ENCODE measurements at regions not wholly inside any gene's neighbourhood (a gene's known extent, or its start where the extent isn't known, plus 50 kb on each side); places are given as distances from the start of the nearest gene placed in this dataset.

DNA sequence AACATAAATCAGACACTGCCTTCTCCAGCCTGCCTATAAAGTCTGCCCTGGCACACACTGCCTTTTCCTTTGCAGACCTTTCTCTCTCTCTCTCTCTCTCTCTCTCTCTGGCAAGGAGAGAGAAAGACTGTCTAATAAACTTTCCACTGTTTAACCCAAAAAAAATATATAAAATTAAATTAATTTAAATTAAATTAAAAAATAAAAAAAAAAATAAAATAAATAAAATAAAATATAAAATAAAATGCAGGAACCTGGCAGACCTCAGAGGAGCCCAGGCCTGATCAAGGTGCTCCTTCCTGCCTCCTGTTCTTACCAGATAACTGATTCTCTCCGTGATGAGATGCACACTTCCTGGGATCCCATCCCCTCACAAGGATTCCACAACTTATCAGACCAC lies 103.9 kb upstream of the VASH1 start:
- no peak for DNase-seq (ENCODE audit: low read depth in 1 of 2, low spot score in 1 of 2)
- no peak overlapping the region for H3K27ac ChIP-seq
- no peaks in the 10 kb centered on the region for H3K9me3 ChIP-seq (ENCODE audit: low read depth)
- no peaks in the 10 kb centered on the region for H3K4me1 ChIP-seq (ENCODE audit: low read depth)
- H3K4me3 ChIP-seq, result no peak overlapping the region
- H3K27me3 ChIP-seq, result no peaks in the 10 kb centered on the region
- TF ChIP-seq, protein P1, sequence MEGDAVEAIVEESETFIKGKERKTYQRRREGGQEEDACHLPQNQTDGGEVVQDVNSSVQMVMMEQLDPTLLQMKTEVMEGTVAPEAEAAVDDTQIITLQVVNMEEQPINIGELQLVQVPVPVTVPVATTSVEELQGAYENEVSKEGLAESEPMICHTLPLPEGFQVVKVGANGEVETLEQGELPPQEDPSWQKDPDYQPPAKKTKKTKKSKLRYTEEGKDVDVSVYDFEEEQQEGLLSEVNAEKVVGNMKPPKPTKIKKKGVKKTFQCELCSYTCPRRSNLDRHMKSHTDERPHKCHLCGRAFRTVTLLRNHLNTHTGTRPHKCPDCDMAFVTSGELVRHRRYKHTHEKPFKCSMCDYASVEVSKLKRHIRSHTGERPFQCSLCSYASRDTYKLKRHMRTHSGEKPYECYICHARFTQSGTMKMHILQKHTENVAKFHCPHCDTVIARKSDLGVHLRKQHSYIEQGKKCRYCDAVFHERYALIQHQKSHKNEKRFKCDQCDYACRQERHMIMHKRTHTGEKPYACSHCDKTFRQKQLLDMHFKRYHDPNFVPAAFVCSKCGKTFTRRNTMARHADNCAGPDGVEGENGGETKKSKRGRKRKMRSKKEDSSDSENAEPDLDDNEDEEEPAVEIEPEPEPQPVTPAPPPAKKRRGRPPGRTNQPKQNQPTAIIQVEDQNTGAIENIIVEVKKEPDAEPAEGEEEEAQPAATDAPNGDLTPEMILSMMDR (IDR thresholded peaks at IDR 0.05; ENCODE audit: low read depth, low read length), result no peak
- no peaks in the 10 kb centered on the region for H3K36me3 ChIP-seq

DNA sequence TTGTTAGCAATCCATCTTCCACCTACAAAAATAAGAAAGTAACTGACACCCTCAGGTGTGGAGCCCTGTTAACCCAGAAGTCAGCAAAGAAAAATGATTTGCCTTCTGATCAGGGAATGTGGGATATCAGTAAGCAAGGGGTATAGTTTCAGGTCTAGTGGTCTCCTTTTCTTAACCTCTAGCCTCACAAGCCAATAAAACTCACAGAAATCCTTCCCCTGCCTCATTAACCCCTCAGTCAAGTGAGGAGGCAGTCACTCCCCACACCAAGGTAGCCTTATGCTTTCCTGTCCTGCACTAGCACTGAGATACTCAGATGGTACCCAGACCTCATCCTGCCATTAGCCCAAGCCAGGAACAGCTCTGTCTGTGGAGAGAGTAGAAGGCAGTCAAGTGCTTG lies 103.4 kb upstream of the VASH1 start:
- H3K4me1 ChIP-seq (ENCODE audit: low read depth), result no peaks in the 10 kb centered on the region
- TF ChIP-seq, protein P1 (IDR thresholded peaks at IDR 0.05; ENCODE audit: low read depth, low read length), result no peak
- DNase-seq (ENCODE audit: low read depth in 1 of 2, low spot score in 1 of 2), result no peak
- no peak overlapping the region for H3K27ac ChIP-seq
- H3K9me3 ChIP-seq (ENCODE audit: low read depth), result no peaks in the 10 kb centered on the region
- no peaks in the 10 kb centered on the region for H3K36me3 ChIP-seq
- H3K4me3 ChIP-seq, result no peak overlapping the region
- H3K27me3 ChIP-seq, result no peaks in the 10 kb centered on the region

GRCh38 chr14:76662580-76662979 lies 98.7 kb upstream of the VASH1 start:
- Histone ChIP-seq H3K4me1 (ENCODE audit: low read depth) (no peaks in the 10 kb centered on the region), H3K27ac (no peak overlapping the region), H3K4me3 (no peak overlapping the region), H3K36me3 (no peaks in the 10 kb centered on the region), H3K9me3 (ENCODE audit: low read depth) (no peaks in the 10 kb centered on the region), H3K27me3 (no peaks in the 10 kb centered on the region)
- TF ChIP-seq, protein P1 (IDR thresholded peaks at IDR 0.05; ENCODE audit: low read depth, low read length), result no peak
- no peak for DNase-seq (ENCODE audit: low read depth in 1 of 2, low spot score in 1 of 2)

- Histone ChIP-seq H3K36me3 (no peaks in the 10 kb centered on the region), H3K4me1 (ENCODE audit: low read depth) (no peaks in the 10 kb centered on the region), H3K4me3 (no peak overlapping the region), H3K27me3 (no peaks in the 10 kb centered on the region), H3K27ac (no peak overlapping the region), H3K9me3 (ENCODE audit: low read depth) (no peaks in the 10 kb centered on the region)
- TF ChIP-seq, protein P1 (IDR thresholded peaks at IDR 0.05; ENCODE audit: low read depth, low read length), result no peak
- no peak for DNase-seq (ENCODE audit: low read depth in 1 of 2, low spot score in 1 of 2)
These were observed 96.5 kb upstream of the VASH1 start for GRCh38 chr14:76664790-76665189.

DNA sequence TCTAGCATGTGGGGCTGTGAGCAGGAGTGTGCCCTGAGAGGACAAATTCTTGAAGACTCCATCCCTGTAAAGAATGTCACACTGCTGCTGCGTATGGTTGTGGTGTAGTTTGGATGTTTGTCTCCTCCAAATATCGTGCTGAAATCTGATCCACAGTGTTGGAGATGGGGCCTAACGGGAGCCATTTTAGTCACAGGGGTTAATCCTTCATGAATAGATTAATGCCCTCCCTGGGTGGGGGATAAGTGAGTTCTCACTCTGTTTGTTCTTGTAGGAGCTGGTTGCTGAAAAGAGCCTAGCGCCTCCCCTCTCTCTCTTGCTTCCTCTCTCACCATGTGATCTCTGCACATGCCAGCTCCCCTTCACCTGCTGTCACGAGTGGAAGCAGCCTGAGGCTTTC lies 94.5 kb upstream of the VASH1 start:
- H3K4me1 ChIP-seq (ENCODE audit: low read depth), result no peaks in the 10 kb centered on the region
- no peaks in the 10 kb centered on the region for H3K36me3 ChIP-seq
- no peak for DNase-seq (ENCODE audit: low read depth in 1 of 2, low spot score in 1 of 2)
- no peaks in the 10 kb centered on the region for H3K27me3 ChIP-seq
- no peaks in the 10 kb centered on the region for H3K9me3 ChIP-seq (ENCODE audit: low read depth)
- TF ChIP-seq, protein P1 (IDR thresholded peaks at IDR 0.05; ENCODE audit: low read depth, low read length), result no peak
- H3K4me3 ChIP-seq, result no peak overlapping the region
- no peak overlapping the region for H3K27ac ChIP-seq

DNA sequence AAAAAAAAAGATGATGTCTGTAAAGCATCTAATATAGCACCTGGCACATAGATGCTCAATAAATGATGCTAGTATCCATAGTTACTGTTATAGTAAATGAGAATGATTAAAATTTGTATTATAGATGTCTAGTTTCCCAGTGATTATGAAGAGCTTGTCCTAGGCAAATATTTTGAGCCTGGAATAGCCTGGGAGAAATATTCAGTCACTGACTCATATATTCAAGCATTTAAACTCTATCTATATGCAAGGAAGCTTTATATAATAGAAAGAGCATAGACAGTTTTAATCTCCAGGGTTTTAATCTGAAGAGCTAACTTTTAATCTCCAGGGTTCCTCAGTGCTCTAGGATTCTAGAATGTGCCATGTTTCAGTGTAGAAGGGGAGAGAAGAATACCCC lies 91.5 kb upstream of the VASH1 start:
- Histone ChIP-seq H3K27ac (no peak overlapping the region), H3K36me3 (no peaks in the 10 kb centered on the region), H3K4me1 (ENCODE audit: low read depth) (no peaks in the 10 kb centered on the region), H3K4me3 (no peak overlapping the region), H3K9me3 (ENCODE audit: low read depth) (no peaks in the 10 kb centered on the region), H3K27me3 (no peaks in the 10 kb centered on the region)
- TF ChIP-seq, protein P1 (IDR thresholded peaks at IDR 0.05; ENCODE audit: low read depth, low read length), result no peak
- DNase-seq (ENCODE audit: low read depth in 1 of 2, low spot score in 1 of 2), result no peak

All from cardiac muscle cell (in vitro differentiated cells and primary cell).